H54 (cell line): ENCODE measurements at regions not wholly inside any gene's neighbourhood (a gene's known extent, or its start where the extent isn't known, plus 50 kb on each side); places are given as distances from the start of the nearest gene placed in this dataset.
"Not testable (repeated sequence)": the region's sequence is repeated elsewhere in the genome, so short reads cannot be mapped to it uniquely, and the experiment has no call there.

Source experiments
- DNase-seq: peaks from one replicate; pipeline ENCODE4 v3.0.0; 2011; ENCODE audit warnings: low spot score, mixed read lengths; ENCODE audit not compliant: insufficient read length
- FAIRE-seq: peaks from 3 replicates; lab custom pipeline; 2011; peaks lifted over from hg19 to GRCh38; lab: Jason Lieb, UNC
- POLR2A ChIP-seq: IDR thresholded peaks from 2 replicates; pipeline ENCODE4 v1.6.1; 2011; ENCODE audit warnings: low read depth, mild to moderate bottlenecking, low read length

DNA sequence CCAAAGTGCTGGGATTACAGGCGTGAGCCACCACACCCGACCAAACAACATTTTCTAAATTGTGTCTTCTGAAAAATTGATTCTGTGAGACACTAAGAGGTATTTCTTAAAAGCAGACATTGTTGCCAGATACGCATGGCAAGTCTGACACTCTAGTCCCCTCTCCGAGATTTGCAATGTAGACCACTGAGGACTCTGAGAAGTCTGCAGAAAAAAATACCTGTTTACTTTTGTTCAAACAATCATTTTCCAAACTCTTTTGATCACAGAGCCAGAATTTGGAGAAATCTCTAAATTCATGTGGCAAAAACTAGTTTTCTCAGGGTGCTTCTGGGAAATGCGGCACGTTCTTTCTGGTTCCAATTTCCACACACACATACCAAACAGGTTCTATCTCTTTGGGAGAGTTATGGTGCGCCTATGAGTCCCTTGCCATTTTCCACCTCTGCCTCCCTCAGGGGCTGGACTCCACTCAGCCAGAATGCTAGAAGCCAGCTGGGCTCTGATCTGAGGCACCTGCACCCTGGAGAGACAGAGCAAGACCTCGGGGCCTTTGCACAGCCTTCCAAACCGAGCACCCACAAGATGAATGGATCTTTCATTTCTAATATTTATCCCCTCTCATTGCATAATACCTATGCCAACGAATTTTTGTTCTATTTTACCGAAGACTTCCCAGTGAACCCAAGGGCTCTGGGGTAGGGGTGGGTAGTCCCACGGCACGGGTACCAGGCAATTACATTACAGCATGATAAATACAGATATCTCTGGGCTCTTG, 152.7 kb downstream of the MYCN start:
- DNase-seq (no peak), FAIRE-seq (no peak)
- no peak for TF ChIP-seq POLR2A

DNA sequence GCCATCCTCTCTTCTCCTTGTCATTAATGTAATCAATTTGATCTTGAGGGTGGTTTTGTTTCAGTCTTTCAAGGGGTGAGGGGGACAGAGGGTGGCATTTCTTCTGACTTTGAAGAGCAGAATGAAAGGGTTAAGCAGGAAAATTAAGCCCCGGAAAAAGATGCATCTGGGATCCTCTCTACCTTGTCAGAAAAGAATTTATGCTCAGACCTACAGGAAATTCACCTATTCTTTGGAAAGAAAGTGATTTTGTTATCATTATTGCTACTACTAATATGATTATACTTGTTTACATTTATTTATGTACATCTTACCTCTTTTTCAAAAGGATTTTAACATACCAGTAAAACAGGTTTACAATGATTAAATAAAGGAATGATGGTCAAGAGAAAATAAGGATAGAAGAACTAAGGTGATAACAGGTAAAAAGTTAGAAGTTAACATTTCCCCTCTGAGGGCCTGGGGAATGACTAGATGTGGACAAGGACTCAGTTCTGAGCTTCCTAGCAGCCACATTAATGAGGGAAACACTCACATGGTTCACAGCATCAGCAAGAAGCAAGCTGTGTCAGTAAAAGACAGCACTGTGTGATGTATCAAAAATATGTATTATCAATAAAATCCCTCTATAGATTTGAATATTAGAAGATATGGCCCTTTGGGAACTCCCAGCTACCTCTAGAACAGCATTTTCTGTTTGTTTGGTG, 151.4 kb downstream of the MYCN start:
- no peak for FAIRE-seq
- no peak for TF ChIP-seq POLR2A
- no peak for DNase-seq

DNA sequence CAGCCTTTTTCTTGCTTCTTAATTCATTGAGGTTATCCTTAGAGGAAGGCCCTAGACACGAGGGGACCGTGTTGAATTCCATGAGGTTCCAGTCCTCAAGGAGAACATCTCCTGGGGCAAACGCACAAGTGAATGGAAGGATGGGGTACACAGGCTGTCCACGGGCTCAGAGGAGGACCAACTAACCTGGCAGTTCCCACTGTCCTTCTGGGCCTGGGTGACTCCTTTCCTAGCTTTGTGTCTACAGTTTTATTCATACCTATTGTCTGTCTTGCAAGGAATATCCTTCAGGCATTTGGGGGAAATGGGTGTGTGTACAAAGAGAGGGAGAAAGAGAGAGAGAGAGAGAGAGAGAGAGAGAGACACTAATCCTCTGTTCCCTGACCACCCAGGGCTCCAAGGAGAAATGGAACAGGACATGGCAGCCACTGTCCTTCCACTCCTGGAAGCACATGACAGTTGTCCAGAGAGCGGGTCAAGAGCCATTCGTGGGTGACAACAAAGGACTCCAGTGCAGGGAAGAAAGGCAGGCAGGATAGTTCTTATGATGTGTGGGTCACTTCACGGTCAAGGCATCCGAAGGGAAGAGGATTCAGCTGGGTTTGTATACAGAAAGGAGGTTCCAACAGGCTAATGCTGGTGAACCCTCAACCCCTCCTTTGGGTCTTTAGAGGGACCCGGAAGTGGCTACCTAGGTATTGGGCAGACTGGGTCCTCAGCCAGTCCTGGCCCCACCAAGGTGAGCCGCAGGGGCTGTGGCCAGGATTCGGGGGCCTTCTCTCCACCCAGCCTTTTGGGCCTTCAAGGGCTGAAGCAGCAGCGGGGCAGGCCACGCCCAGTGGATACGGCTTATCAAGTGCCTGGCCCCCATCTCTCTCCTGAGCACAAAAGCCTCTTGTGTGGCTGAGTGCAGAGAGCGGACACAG, 150.6 kb downstream of the MYCN start:
- no peak for TF ChIP-seq POLR2A
- DNase-seq (no peak), FAIRE-seq (no peak)

DNA sequence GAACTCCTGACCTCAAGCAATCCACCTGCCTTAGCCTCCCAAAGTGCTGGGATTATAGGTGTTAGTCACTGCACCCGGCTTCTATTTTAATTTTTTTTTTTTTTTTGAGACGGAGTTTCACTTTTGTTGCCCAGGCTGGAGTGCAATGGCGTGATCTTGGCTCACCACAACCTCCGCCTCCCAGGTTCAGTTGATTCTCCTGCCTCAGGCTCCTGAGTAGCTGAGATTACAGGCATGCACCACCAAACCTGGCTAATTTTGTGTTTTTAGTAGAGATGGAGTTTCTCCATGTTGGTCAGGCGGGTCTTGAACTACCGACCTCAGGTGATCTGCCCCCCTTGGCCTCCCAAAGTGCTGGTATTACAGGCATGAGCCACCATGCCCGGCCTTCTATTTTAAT, 149.1 kb downstream of the MYCN start:
- not testable (repeated sequence) for DNase-seq, FAIRE-seq

DNA sequence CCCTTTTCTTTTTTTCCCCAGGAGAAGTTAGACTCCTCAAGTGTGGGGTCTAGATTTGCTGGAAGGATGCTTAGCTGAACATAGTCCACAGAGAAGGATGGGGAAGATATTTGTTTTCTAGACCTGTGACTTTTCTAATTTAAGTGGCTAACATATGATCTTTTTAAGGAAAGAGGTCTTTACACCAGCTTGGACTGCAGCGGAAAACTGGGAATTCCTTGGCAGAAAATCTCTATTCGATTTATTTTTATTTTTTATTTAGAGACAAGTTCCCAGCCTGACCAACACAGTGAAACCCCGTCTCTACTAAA, 148.4 kb downstream of the MYCN start:
- TF ChIP-seq POLR2A, result no peak
- FAIRE-seq (no peak), DNase-seq (no peak)

DNA sequence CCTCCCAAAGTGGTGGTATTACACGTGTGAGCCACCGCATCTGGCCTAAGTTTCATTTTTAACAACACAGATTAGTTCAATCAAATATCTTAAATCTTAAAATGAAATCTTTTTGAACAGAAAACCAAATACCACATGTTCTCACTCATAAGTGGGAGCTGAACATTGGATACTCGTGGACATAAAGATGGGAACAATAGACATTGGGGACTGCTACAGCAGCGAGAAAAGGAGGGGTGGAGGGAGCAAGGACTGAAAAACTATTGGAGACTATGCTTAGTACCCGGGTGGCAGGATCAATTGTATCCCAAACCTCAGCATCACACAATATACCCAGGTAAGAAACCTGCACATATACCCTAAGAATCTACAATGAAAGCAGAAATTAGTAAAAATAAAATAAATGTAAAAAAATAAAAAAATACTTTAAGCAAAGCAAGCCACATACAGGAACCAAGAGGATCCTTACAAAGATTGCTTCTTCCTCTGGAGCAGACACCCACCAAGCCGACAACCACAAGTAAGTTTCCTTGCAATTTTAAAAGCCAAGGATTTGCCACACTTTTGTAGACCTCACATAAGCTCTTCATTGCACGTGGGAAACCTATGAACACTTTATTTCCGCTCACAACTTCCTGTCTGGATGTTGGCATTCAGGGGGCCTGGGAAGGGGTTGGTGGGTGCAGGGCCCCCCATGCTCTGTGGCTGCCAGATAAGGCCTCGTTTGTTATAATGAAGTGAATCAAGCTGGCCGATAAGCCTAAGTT, 147.9 kb downstream of the MYCN start:
- DNase-seq (no peak), FAIRE-seq (no peak)
- no peak for TF ChIP-seq POLR2A

DNA sequence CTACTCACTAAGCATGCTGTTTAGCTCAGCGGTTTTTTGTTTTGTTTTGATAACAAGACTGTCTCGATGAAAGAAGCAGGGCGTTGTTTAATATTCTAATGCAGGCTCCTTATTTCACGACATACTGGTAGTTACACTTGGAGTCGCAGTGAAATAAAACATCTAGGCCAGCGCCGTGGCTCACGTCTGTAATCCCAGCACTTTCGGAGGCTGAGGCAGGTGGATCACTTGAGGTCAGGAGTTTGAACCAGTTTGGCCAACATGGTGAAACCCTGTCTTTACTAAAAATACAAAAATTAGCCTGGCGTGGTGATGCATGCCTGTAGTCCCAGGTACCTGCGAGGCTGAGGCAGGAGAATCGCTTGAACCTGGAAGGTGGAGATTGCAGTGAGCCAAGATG, 145.8 kb downstream of the MYCN start:
- not testable (repeated sequence) for FAIRE-seq, DNase-seq

DNA sequence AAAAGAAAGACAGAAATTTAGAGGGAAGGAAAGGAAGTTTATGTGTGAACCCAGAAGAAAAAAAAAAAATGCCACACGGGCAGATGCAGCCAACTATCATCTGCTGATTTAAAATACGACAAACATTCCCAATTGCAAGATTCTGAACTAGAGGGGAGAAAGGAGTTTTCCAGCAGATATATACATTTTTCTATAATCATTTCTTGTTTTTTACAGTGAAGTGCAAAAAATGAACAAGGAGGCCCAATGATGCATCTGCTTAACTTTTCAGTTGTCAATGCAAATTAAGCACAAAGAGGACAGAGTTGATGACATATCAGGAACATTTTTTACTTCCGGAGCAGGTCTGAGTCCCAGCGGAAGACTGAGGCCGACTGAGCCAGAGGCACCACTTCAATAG, 144.7 kb downstream of the MYCN start:
- DNase-seq (no peak), FAIRE-seq (no peak)
- no peak for TF ChIP-seq POLR2A

DNA sequence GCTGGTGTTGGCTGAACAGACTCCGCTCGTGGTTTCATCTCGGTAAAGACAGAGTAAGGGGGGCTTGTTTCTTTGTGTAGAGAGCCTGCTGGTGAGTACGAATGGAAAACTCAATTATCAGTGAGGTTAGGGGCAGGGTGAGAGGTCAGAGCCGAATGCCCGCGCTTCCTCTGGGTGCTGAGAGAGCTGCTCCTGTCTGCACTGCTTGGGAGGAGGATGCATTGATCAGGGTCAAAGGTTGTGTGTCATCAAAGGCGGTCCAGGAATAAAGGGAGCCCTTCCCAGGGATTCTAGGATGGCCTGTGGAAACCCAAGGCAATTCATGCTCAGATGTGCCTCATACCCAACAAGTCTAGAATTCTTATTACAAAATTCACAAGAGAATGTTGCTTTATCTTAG, 143.9 kb downstream of the MYCN start:
- DNase-seq, result no peak
- FAIRE-seq, result no peak

DNA sequence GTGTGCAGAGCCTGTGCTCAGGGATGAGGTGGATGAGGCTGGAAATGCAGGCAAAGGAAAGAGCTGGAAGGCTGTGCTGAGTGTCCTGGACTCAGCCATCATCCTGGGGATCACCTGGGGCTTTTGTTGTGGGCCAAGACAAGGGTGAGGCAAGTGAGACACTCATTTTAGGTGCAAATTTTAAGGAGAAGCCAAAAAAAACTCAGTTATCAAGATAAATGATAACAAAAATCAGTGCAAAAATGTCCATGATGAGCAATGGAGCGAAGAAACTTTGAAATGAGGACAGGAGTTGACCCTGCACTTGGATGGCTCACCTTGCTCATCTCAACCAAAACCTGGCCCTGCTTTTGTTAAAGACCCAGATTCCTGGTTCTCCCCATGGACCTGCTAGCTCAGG, 141.9 kb downstream of the MYCN start:
- no peak for TF ChIP-seq POLR2A
- DNase-seq, result no peak
- no peak for FAIRE-seq

More for the DNA sequence above, 143.9 kb downstream of the MYCN start:
- TF ChIP-seq POLR2A, result no peak

DNA sequence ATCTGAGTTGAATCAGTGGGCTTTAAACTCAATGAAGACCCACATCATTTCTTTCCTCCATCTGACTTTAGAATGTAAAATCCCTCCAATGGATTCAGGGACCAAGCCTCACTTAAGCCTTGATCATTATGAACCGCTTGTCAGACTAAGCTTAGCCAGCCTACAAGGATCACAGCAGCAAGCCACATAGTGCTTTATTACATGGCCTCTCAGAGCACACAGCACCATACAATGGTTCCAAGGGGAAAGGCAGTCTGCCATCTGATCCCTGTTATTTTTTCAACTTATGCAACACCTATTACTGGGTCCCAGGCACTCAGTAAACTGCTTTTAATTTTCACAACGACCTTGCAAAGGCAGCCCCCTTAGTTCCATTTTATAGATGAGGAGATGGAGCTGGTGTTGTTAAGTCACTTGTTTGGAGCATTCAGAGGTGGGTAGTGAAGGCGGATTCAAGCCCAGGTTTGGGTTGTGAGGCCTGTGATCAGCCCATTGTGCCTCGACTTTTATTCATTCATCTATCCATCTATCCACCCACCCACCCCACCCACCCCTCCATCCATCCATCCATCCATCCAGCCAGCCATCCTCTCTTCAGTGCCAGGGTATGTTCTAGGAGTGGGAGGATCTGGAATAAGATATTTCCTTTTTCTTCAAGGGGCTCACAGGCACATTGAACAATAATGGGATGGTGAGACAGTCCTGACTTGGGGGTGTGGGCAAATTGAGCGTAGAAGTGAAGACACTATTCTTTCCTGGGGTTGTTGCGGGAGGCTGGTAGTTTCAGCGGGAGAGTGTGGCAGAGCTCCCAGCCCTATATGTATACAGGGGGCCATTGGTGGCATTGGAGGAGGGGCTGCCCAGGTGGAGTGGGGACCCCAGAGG, 141.2 kb downstream of the MYCN start:
- FAIRE-seq (no peak), DNase-seq (no peak)
- no peak for TF ChIP-seq POLR2A

DNA sequence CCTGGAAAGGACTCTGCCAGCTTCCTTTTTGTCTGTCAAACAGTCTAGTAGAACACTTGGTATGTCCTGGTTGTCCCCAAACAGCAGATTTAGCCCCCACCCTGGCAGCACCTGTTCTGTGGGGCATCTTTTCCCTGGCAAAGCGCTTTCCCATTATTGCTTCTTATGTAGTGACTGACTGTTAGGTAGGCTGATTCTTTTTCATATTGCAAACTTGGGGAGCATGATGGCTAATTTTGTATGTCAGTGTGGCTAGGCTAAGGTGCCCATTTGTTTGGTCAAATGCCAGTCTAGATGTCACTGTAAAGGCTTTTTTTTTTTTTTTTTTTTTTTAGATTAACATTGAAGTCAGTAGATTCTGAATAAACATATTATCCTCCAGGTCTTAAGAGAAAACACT, 140.2 kb downstream of the MYCN start:
- FAIRE-seq (no peak), DNase-seq (no peak)
- TF ChIP-seq POLR2A, result no peak

DNA sequence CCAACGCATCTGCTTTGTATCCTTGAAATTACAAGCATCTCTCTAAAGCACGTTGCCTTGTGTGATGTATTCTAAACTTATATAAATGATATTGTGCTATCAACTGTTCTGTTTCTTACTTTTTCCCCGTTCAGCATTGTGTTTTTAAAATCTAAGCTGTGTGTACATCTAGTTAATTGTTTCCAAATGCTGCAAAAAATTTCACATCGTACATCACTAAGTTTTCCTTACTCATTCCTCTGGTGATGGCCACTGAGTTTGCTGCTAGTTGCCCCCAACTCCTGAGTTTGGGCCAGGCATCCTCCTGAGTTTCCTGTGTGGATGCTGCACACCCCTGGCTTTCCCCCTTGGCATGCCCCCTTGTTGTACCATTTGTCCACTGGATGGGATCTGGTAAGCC, 139.7 kb downstream of the MYCN start:
- FAIRE-seq, result no peak
- no peak for DNase-seq
- TF ChIP-seq POLR2A, result no peak
